Osteoblast (primary cell): ENCODE measurements at regions not wholly inside any gene's neighbourhood (a gene's known extent, or its start where the extent isn't known, plus 50 kb on each side); places are given as distances from the start of the nearest gene placed in this dataset.

Source experiments
- DNase-seq: peaks from one replicate; pipeline ENCODE4 v3.0.0; 2011; ENCODE audit warnings: low spot score, mixed read lengths; ENCODE audit not compliant: insufficient read length; ENCODE audit errors: missing footprints
- H2AFZ ChIP-seq: 2 replicates; pipeline ENCODE4 v1.6.0; 2011; ENCODE audit warnings: mild to moderate bottlenecking, low read length
- H3K27ac ChIP-seq: 2 replicates; pipeline ENCODE4 v1.5.1; 2011; ENCODE audit warnings: mild to moderate bottlenecking, low read depth, low read length, moderate library complexity
- H3K27me3 ChIP-seq: 2 replicates; pipeline ENCODE4 v1.6.0; 2012; ENCODE audit warnings: mild to moderate bottlenecking, control low read depth, inconsistent platforms, low read length, moderate library complexity; ENCODE audit not compliant: insufficient read depth
- H3K36me3 ChIP-seq: 2 replicates; pipeline ENCODE4 v1.5.1; 2011; ENCODE audit warnings: mild to moderate bottlenecking, low read length, control low read depth, moderate library complexity; ENCODE audit not compliant: insufficient read depth
- H3K4me1 ChIP-seq: 2 replicates; pipeline ENCODE4 v1.5.1; 2011; ENCODE audit warnings: mild to moderate bottlenecking, low read length, control low read depth, moderate library complexity; ENCODE audit not compliant: insufficient read depth
- H3K4me2 ChIP-seq: 2 replicates; pipeline ENCODE4 v1.6.0; 2011; ENCODE audit warnings: mild to moderate bottlenecking, low read length; ENCODE audit not compliant: insufficient read depth
- H3K4me3 ChIP-seq: fragments of 200-600 bp; sonication (generic); 3 replicates; pipeline ENCODE4 v1.5.1; 2012; ENCODE audit warnings: mild to moderate bottlenecking, low read length, inconsistent platforms; ENCODE audit not compliant: insufficient read depth
- H3K79me2 ChIP-seq: 2 replicates; pipeline ENCODE4 v1.6.0; 2012; ENCODE audit warnings: mild to moderate bottlenecking, low read length, control low read depth, inconsistent platforms; ENCODE audit not compliant: insufficient read depth
- H3K9me3 ChIP-seq: 2 replicates; pipeline ENCODE4 v1.5.1; 2011; ENCODE audit warnings: low read depth, low read length, control low read depth
- H4K20me1 ChIP-seq: 2 replicates; pipeline ENCODE4 v1.6.0; 2012; ENCODE audit warnings: mild to moderate bottlenecking, low read length, control low read depth; ENCODE audit not compliant: insufficient read depth
- TF ChIP-seq, protein P1 (sequence below): IDR thresholded peaks from 2 replicates; pipeline ENCODE4 v1.5.1; 2011; ENCODE audit warnings: mild to moderate bottlenecking, low read depth, low read length, moderate library complexity; ENCODE audit errors: extremely low read depth

DNA sequence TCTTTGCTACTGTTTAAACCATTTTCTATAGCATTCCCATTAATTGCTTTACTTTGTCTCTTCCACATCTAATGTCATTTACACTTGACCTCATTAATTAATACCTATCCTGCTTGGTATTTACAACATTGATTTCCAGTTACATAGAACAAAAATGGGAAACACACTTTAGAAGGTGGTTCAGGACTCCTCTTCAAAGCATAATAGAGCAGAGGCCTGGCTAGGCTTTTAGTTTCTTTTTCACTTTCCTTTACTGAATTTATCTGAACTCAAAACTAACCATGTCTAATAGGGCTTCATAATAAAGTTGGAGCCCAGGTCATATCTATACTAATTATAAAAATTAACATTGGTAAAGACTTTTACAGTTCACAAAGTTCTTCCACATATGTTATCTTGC lies 648.0 kb upstream of the KIRREL3 start:
- TF ChIP-seq, protein P1, sequence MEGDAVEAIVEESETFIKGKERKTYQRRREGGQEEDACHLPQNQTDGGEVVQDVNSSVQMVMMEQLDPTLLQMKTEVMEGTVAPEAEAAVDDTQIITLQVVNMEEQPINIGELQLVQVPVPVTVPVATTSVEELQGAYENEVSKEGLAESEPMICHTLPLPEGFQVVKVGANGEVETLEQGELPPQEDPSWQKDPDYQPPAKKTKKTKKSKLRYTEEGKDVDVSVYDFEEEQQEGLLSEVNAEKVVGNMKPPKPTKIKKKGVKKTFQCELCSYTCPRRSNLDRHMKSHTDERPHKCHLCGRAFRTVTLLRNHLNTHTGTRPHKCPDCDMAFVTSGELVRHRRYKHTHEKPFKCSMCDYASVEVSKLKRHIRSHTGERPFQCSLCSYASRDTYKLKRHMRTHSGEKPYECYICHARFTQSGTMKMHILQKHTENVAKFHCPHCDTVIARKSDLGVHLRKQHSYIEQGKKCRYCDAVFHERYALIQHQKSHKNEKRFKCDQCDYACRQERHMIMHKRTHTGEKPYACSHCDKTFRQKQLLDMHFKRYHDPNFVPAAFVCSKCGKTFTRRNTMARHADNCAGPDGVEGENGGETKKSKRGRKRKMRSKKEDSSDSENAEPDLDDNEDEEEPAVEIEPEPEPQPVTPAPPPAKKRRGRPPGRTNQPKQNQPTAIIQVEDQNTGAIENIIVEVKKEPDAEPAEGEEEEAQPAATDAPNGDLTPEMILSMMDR = no peak
- Histone ChIP-seq H3K27me3 (no peaks in the 10 kb centered on the region), H3K27ac (no peak overlapping the region), H3K4me1 (no peaks in the 10 kb centered on the region), H3K9me3 (no peaks in the 10 kb centered on the region), H4K20me1 (no peaks in the 10 kb centered on the region), H3K4me3 (no peak overlapping the region), H3K4me2 (no peak overlapping the region), H3K79me2 (no peaks in the 10 kb centered on the region), H3K36me3 (no peaks in the 10 kb centered on the region), H2AFZ (no peak overlapping the region)
- DNase-seq = no peak

DNA sequence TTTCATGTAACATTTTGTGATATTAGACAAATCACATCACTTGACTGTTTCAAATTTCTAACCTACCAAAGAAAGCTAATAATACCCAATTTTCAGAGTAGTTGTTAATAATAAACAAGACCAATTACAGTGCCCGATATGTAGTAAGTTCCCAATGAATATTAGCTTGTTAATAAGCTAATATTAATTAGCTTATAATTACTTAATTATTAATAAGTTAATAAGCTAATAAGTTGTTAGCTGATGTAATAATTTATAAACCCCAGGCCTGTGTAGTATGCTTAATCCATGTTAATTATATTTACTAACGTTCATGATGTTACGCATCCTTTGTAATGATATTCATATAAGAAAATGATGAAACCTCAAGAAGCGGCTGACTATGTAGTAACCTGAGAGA lies 643.8 kb upstream of the KIRREL3 start:
- TF ChIP-seq, protein P1 = no peak
- Histone ChIP-seq H4K20me1 (no peaks in the 10 kb centered on the region), H3K9me3 (no peaks in the 10 kb centered on the region), H3K4me1 (no peaks in the 10 kb centered on the region), H3K79me2 (no peaks in the 10 kb centered on the region), H3K27me3 (no peaks in the 10 kb centered on the region), H3K27ac (no peak overlapping the region), H3K4me3 (no peak overlapping the region), H3K36me3 (no peaks in the 10 kb centered on the region), H2AFZ (no peak overlapping the region), H3K4me2 (no peak overlapping the region)
- no peak for DNase-seq

DNA sequence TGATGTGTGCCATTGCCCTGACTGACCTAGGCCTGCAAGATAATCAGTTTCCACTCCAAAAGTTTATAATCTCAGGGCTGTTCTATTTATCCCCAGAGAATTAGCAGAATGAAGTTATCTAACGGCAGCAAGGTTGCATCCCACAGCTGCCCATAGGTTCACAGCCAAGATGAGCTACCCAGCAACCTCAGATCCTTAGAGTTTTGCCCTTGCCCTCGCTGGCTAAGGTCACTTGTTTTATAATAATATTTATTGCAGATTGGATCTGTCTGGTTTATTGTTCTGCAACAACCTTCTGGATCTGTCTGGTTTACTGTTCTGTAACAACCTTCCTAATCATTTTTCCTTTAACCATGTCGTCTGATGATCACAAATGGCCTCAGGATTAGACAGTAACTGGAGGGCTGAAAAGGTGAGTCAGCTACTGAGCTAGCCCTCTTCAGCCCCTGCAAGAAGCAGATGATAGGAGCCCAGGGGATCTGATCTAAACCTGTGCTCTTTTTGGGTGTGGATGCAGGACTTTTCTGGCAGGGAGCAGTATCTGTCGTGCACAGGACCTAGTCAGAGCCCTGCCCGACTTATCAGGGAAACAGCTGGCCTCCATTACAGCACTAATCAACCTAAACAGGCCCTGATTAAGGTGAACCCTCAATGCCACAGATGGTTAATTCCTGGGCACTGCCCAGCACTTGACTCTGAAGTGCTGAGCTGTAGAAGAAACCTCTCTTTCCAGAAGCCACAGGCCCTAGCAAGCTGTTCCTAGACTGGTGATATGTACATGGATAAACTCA lies 642.9 kb upstream of the KIRREL3 start:
- no peaks in the 10 kb centered on the region for H4K20me1 ChIP-seq
- H3K4me1 ChIP-seq = no peaks in the 10 kb centered on the region
- H3K9me3 ChIP-seq = no peaks in the 10 kb centered on the region
- TF ChIP-seq, protein P1 = no peak
- H3K27me3 ChIP-seq = no peaks in the 10 kb centered on the region
- no peak overlapping the region for H3K4me3 ChIP-seq
- no peak overlapping the region for H2AFZ ChIP-seq
- no peak for DNase-seq
- no peaks in the 10 kb centered on the region for H3K79me2 ChIP-seq
- H3K4me2 ChIP-seq = no peak overlapping the region
- H3K36me3 ChIP-seq = no peaks in the 10 kb centered on the region
- H3K27ac ChIP-seq = no peak overlapping the region

DNA sequence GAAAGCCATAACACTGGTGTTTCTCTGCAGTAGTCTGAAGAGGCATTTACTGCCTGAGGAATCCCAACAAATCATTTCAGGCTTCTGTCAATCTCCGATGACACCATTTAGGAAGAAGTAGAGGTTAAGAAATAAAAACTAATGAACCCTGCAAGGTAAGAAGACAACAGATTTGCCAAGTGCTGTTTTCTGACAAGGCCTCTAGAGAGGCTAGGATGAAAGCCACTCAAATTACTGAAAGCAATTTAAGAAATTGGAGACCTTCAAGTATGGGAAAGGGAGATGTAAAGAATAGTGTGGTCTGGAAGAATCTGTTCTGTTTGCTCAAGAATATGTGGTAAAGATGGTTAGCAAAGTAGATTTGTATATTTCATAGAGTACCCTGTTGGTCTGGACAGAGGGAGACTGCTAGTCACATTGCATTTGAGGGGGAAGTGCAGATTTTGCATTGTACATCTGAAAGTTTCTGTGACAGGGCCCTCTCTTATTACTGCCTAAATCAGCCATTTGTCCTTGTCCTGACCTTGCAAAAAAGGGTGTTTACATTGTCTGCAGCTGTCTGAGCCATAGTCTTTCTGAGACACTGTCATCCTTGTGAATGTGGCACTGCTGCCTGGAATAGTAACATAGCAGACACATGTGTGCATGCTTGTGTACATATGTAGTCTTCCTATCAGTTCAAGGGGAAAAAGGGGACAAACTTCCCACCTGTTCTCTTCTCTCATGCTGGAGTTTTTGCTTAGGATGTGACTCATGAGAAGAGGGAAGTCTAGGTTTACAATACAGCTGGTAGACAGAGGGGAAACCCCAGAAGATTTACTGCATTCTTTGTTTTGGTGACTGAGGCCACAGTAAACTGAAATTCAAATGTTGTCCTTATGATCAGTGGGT lies 640.2 kb upstream of the KIRREL3 start:
- no peaks in the 10 kb centered on the region for H3K9me3 ChIP-seq
- no peak for DNase-seq

More for the DNA sequence above, 640.2 kb upstream of the KIRREL3 start:
- Histone ChIP-seq H2AFZ (no peak overlapping the region), H3K36me3 (no peaks in the 10 kb centered on the region), H3K4me3 (no peak overlapping the region), H3K79me2 (no peaks in the 10 kb centered on the region), H3K4me2 (no peak overlapping the region), H3K4me1 (no peaks in the 10 kb centered on the region), H3K27ac (no peak overlapping the region), H3K27me3 (no peaks in the 10 kb centered on the region), H4K20me1 (no peaks in the 10 kb centered on the region)
- TF ChIP-seq, protein P1 = no peak
